Common myeloid progenitor, CD34-positive (primary cell): ENCODE measurements at regions not wholly inside any gene's neighbourhood (a gene's known extent, or its start where the extent isn't known, plus 50 kb on each side); places are given as distances from the start of the nearest gene placed in this dataset.
"Not testable (repeated sequence)": the region's sequence is repeated elsewhere in the genome, so short reads cannot be mapped to it uniquely, and the experiment has no call there.

Source experiments
- CTCF ChIA-PET: fragments of 350-600 bp; sonication (Branson Sonifier 250); formaldehyde crosslinking; loops from one replicate; lab custom pipeline; 2021; ENCODE audit warnings: antibody characterized with exemption; lab: Charles Lee
- POLR2A ChIA-PET: fragments of 350-600 bp; sonication (Branson Sonifier 250); formaldehyde crosslinking; loops from one replicate; lab custom pipeline; 2021; ENCODE audit warnings: antibody characterized with exemption; lab: Charles Lee
- DNase-seq, 3 donors: peaks; one replicate each; pipeline versions ENCODE4 v3.0.0 to v3.0.0-alpha.2; 2013
- H3K27ac ChIP-seq, 2 experiments: 1 replicate in 1 of 2; 2 replicates in 1 of 2; pipeline ENCODE4 v1.7.0; 2013; ENCODE audit warnings: inconsistent platforms in 2 of 2, low read length in 2 of 2, mild to moderate bottlenecking in 2 of 2, low read depth in 1 of 2, moderate library complexity in 1 of 2; ENCODE audit not compliant: severe bottlenecking in 2 of 2, insufficient read depth in 1 of 2, poor library complexity in 1 of 2
- H3K27me3 ChIP-seq, 5 experiments: replicated peaks in 2 of 5; 1 replicate in 3 of 5; 2 replicates in 2 of 5; pipeline versions ENCODE4 v1.6.1 to v1.7.0; 2013; ENCODE audit warnings: low read length in 4 of 5, mild to moderate bottlenecking in 2 of 5, moderate library complexity in 2 of 5, inconsistent platforms in 1 of 5; ENCODE audit not compliant: insufficient read depth in 5 of 5, control insufficient read depth in 4 of 5
- H3K36me3 ChIP-seq, 4 experiments: 1 replicate in 2 of 4; 2 replicates in 2 of 4; pipeline versions ENCODE4 v1.6.1 to v1.7.0; 2013; ENCODE audit warnings: low read length in 3 of 4, control low read depth in 1 of 4, mild to moderate bottlenecking in 1 of 4; ENCODE audit not compliant: control insufficient read depth in 4 of 4, insufficient read depth in 4 of 4
- H3K4me1 ChIP-seq, 4 experiments: 1 replicate in 3 of 4; 2 replicates in 1 of 4; pipeline versions ENCODE4 v1.6.1 to v1.7.1; 2013; ENCODE audit warnings: low read length in 3 of 4, mild to moderate bottlenecking in 3 of 4, control low read depth in 1 of 4, inconsistent platforms in 1 of 4, moderate library complexity in 1 of 4; ENCODE audit not compliant: control insufficient read depth in 4 of 4, insufficient read depth in 4 of 4; ENCODE audit errors: control extremely low read depth in 1 of 4
- H3K4me3 ChIP-seq, 7 experiments: 1 replicate in 4 of 7; 2 replicates in 3 of 7; pipeline versions ENCODE4 v1.5.1 to v1.7.0; 2013; ENCODE audit warnings: mild to moderate bottlenecking in 7 of 7, low read length in 6 of 7, moderate library complexity in 6 of 7, inconsistent platforms in 2 of 7, low read depth in 2 of 7, control low read depth in 1 of 7; ENCODE audit not compliant: insufficient read depth in 4 of 7, control insufficient read depth in 1 of 7; ENCODE audit errors: extremely low read depth in 1 of 7
- H3K9me3 ChIP-seq, 5 experiments: 1 replicate in 4 of 5; 2 replicates in 1 of 5; pipeline versions ENCODE4 v1.6.1 to v1.7.1; 2013; ENCODE audit warnings: low read length in 4 of 5, mild to moderate bottlenecking in 2 of 5, inconsistent platforms in 1 of 5, low read depth in 1 of 5, moderate library complexity in 1 of 5; ENCODE audit not compliant: control insufficient read depth in 4 of 5, insufficient read depth in 2 of 5; ENCODE audit errors: control extremely low read depth in 1 of 5
- WGBS: methylation state at CpG from one replicate; pipeline ENCODE4 v1.1.5; 2013; ENCODE audit not compliant: insufficient coverage; 5-methylcytosine and 5-hydroxymethylcytosine counted together

DNA sequence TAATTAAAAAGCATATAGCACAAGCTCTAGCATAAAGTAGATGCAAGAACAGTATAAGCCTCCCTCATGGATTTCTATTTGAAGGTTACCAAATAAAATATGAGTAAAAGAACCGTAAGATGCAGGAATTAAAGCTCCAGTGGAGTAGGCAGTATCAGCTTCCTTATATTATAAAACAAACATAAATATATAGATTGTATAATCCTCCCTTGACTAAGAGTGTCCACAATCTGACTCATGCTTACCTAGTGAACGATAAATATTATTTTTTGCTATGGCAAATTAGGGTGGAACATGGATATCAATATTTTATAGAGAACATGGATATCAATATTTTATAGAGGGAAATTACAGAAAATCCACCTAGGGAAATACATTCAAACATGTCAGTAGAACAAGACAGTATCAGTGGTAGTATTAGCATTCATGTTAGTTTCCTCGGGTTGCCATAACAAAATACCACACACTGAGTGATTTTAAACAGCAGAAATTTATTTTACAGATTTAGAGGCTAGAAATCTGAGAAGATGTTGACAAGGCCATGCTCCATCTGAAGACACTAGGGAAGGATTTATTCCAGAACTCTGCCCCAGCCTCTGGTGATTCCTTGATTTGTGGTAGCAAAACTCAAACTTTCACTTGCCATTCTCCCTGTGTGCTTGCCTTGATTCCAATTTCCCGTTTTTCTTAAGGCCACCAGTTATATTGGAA is 1521.3 kb downstream of the SI start:
- WGBS = no CpG with 5 or more reads among the region's 4 CpGs
- CTCF ChIA-PET = interaction anchor here (0.7 kb wide), 1 partner anchor 18 kb away, joined by 3 read pairs; no protein-coding TSS in a partner anchor
- no peaks in the 10 kb centered on the region for H3K27me3 ChIP-seq

DNA sequence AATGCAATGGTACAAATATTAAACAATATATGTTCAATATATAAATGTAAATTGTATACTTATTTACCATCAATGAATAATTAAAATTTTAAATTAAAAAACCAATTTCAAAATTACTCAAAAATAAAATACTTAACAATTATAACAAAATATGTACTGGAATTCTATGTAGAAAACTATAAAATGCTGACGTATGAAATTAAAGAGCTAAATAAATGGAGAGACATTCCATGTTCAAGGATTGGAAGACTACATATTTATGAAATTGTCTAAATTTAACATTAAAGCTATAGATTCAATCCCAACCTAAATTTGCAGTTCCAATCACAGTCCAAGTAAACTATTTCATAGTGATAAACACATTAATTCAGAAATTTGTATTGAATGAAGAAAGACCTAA is 1522.4 kb downstream of the SI start:
- Histone ChIP-seq H3K36me3 (no peaks in the 10 kb centered on the region), H3K27ac (no peak overlapping the region), H3K27me3 (no peaks in the 10 kb centered on the region), H3K4me3 (no peak overlapping the region), H3K9me3 (no peaks in the 10 kb centered on the region), H3K4me1 (no peaks in the 10 kb centered on the region)
- DNase-seq = no peak
- ChIA-PET POLR2A (no interaction called here), CTCF (interaction anchor here (0.7 kb wide), 1 partner anchor 17 kb away, joined by 3 read pairs; no protein-coding TSS in a partner anchor)
- WGBS = no CpG with 5 or more reads among the region's 1 CpG

More for the DNA sequence above, 1521.3 kb downstream of the SI start:
- Histone ChIP-seq H3K36me3 (no peaks in the 10 kb centered on the region), H3K4me1 (no peaks in the 10 kb centered on the region), H3K4me3 (no peak overlapping the region), H3K9me3 (no peaks in the 10 kb centered on the region), H3K27ac (no peak overlapping the region)
- no peak for DNase-seq
- POLR2A ChIA-PET = no interaction called here

GRCh38 chr3:163552659-163552966 is 1525.7 kb downstream of the SI start:
- no peak overlapping the region for H3K27ac ChIP-seq
- DNase-seq = no peak
- H3K27me3 ChIP-seq = no peaks in the 10 kb centered on the region
- no peaks in the 10 kb centered on the region for H3K36me3 ChIP-seq
- POLR2A ChIA-PET = no interaction called here
- H3K4me3 ChIP-seq = peak overlapping the region in 1 of 7 experiments; percentile 20
- no peaks in the 10 kb centered on the region for H3K4me1 ChIP-seq
- 91% methylated on average over 14 of the region's 17 CpGs for WGBS
- no peaks in the 10 kb centered on the region for H3K9me3 ChIP-seq
- CTCF ChIA-PET = no interaction called here

DNA sequence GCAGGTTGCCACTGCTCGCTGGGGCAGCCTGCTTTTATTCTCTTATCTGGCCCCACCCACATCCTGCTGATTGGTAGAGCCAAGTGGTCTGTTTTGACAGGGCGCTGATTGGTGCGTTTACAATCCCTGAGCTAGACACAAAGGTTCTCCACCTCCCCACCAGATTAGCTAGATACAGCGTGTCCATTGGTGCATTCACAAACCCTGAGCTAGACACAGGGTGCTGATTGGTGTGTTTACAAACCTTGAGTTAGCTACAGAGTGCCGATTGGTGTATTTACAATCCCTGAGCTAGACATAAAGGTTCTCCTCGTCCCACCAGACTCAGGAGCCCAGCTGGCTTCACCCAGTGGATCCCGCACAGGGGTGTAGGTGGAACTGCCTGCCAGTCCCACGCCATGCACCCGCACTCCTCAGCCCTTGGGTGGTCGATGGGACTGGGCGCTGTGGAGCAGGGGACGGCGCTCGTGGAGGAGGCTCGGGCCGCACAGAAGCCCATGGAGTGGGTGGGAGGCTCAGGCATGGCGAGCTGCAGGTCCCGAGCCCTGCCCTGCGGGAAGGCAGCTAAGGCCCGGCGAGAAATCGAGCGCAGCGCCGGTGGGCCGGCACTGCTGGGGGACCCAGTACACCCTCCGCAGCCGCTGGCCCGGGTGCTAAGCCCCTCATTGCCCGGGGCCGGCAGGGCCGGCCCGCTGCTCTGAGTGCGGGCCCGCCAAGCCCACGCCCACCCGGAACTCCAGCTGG is 1526.2 kb downstream of the SI start:
- H3K27me3 ChIP-seq, H3K9me3 ChIP-seq, POLR2A ChIA-PET, CTCF ChIA-PET, H3K4me3 ChIP-seq, H3K27ac ChIP-seq, DNase-seq, H3K36me3 ChIP-seq, H3K4me1 ChIP-seq: not testable (repeated sequence)
- 90% methylated on average over 14 of the region's 37 CpGs for WGBS

DNA sequence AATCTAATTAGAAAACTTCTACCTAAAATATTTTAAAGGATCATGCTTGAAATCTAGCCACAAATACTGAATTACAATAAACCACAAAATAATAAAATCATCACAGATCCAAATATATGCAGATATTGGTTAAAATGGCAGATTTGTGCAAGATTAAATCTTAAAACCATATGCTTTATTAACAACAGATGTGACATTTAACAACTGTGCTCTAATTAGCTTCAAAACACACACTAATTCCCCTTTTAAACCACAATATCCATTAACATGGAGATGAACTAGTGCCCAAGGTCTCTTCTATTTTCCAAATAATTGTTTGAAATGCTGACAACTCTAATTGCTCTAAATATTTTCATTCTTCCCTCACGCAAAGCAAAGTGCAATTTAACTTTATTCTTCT is 1530.3 kb downstream of the SI start:
- ChIA-PET POLR2A (no interaction called here), CTCF (no interaction called here)
- WGBS = no CpG with 5 or more reads among the region's 1 CpG
- H3K27ac ChIP-seq = no peak overlapping the region
- no peaks in the 10 kb centered on the region for H3K4me1 ChIP-seq
- no peaks in the 10 kb centered on the region for H3K36me3 ChIP-seq
- H3K27me3 ChIP-seq = no peaks in the 10 kb centered on the region
- H3K4me3 ChIP-seq = no peak overlapping the region
- DNase-seq = no peak
- H3K9me3 ChIP-seq = no peaks in the 10 kb centered on the region

DNA sequence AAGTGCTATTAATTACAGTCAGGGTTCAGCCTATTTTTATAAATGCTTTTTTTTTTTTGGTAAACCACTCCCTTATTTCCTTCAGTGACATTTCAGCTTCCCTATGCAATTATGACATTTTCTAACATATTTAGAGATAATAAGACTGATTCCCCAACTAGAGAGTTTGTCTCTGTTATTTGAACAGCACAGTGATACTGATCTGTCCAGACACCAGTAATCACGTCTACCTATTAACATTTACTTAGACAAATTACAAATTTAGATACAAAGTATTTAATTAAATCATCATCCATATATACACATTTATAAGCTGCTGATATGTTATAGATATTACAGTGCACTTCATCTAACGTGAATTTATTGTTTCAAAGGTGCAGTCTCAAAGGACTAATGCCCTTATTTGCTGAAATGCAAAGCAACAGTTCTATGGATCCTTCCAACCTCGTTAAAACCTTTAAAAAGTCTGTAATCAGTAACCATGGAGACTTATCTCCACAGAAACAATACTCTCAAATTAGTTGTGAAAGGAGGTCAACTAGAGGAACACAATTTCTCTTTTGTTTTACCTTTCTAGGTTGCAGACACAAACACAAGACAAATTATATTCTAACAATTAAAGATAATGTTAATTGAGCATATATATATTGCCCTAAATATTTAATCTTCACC is 1531.1 kb downstream of the SI start:
- Histone ChIP-seq H3K9me3 (no peaks in the 10 kb centered on the region), H3K4me1 (no peaks in the 10 kb centered on the region), H3K4me3 (no peak overlapping the region), H3K36me3 (no peaks in the 10 kb centered on the region), H3K27ac (no peak overlapping the region), H3K27me3 (no peaks in the 10 kb centered on the region)
- no peak for DNase-seq
- WGBS = no CpG with 5 or more reads among the region's 3 CpGs
- CTCF ChIA-PET = no interaction called here
- POLR2A ChIA-PET = no interaction called here

- 100% methylated on average over 1 of the region's 2 CpGs for WGBS
- Histone ChIP-seq H3K4me3 (no peak overlapping the region), H3K36me3 (no peaks in the 10 kb centered on the region), H3K27me3 (no peaks in the 10 kb centered on the region), H3K27ac (no peak overlapping the region), H3K4me1 (no peaks in the 10 kb centered on the region), H3K9me3 (no peaks in the 10 kb centered on the region)
- ChIA-PET POLR2A (no interaction called here), CTCF (no interaction called here)
- DNase-seq = no peak
These were observed 1534.6 kb downstream of the SI start for GRCh38 chr3:163543662-163544061.
